K562 (cell line): ENCODE measurements at regions not wholly inside any gene's neighbourhood (a gene's known extent, or its start where the extent isn't known, plus 50 kb on each side); places are given as distances from the start of the nearest gene placed in this dataset.

Experiments
- CREB5 ChIP-seq: fragments of 250-450 bp; sonication (Bioruptor Pico); IDR thresholded peaks from 2 replicates; pipeline ENCODE4 v1.5.0; 2020; ENCODE audit warnings: mild to moderate bottlenecking
- MEF2A ChIP-seq: IDR thresholded peaks from 2 replicates; pipeline ENCODE4 v1.6.1; 2011; ENCODE audit warnings: low read depth, mild to moderate bottlenecking, low read length, moderate library complexity; ENCODE audit not compliant: control insufficient read depth
- MEIS2 ChIP-seq: fragments of 450-650 bp; IDR thresholded peaks from 2 replicates; pipeline ENCODE4 v1.6.1; 2014; ENCODE audit warnings: mild to moderate bottlenecking; ENCODE audit not compliant: partially characterized antibody
- NFATC3 ChIP-seq: fragments of 450-650 bp; IDR thresholded peaks from 2 replicates; pipeline ENCODE4 v1.6.1; 2017; ENCODE audit warnings: mild to moderate bottlenecking
- SAFB ChIP-seq: fragments of 200-400 bp; formaldehyde crosslinking; IDR thresholded peaks from 2 replicates; pipeline ENCODE4 v1.6.1; 2017; ENCODE audit warnings: low read depth, low read length, borderline replicate concordance
- SETDB1 ChIP-seq: IDR thresholded peaks from one replicate; pipeline ENCODE4 v1.6.1; 2012; ENCODE audit warnings: low read length, control low read depth, inconsistent platforms
- SMAD4 ChIP-seq: fragments of 250-450 bp; sonication (Bioruptor Pico); conservative IDR thresholded peaks from 2 replicates; pipeline ENCODE4 v1.8.0; 2021; ENCODE audit warnings: inconsistent platforms, mild to moderate bottlenecking, moderate library complexity
- SOX6 ChIP-seq: fragments of 450-650 bp; IDR thresholded peaks from 2 replicates; pipeline ENCODE4 v1.6.1; 2014; ENCODE audit warnings: mild to moderate bottlenecking
- TCF3 ChIP-seq: sonication (generic); formaldehyde crosslinking; IDR thresholded peaks from 2 replicates; pipeline ENCODE4 v1.4.0; 2020; ENCODE audit warnings: mild to moderate bottlenecking, missing genetic modification reagents
- TFAM ChIP-seq: fragments of 250-450 bp; sonication (Bioruptor Pico); conservative IDR thresholded peaks from 2 replicates; pipeline ENCODE4 v1.5.0; 2021; ENCODE audit warnings: mild to moderate bottlenecking, moderate library complexity
- TOE1 ChIP-seq, 2 experiments: fragments of 450-650 bp in 1 of 2; sonication (generic) in 1 of 2; formaldehyde crosslinking in 1 of 2; IDR thresholded peaks; 2 replicates each; pipeline versions ENCODE4 v1.7.1 to v1.8.0; 2016 to 2022; ENCODE audit warnings: borderline replicate concordance in 2 of 2, mild to moderate bottlenecking in 2 of 2, antibody characterized with exemption in 1 of 2, inconsistent platforms in 1 of 2, low read depth in 1 of 2, missing genetic modification reagents in 1 of 2, moderate library complexity in 1 of 2
- ZBTB12 ChIP-seq: fragments of 250-450 bp; sonication (Bioruptor Pico); IDR thresholded peaks from 2 replicates; pipeline ENCODE4 v1.4.0; 2020
- ZEB2 ChIP-seq: fragments of 450-650 bp; IDR thresholded peaks from 2 replicates; pipeline ENCODE4 v1.6.1; 2016
- ZNF134 ChIP-seq: fragments of 250-450 bp; sonication (Bioruptor Pico); conservative IDR thresholded peaks from 2 replicates; pipeline ENCODE4 v1.4.0; 2020
- TF ChIP-seq, protein P1 (sequence below), 2 experiments: IDR thresholded peaks; 2 replicates each; pipeline ENCODE4 v1.6.1; 2012; ENCODE audit warnings: improper control_type of control experiment in 2 of 2, low read depth in 2 of 2, low read length in 2 of 2, borderline replicate concordance in 1 of 2
- TF ChIP-seq, protein P2 (sequence below): fragments of 450-650 bp; IDR thresholded peaks from 2 replicates; pipeline ENCODE4 v1.7.1; 2018; ENCODE audit warnings: mild to moderate bottlenecking, low read depth; ENCODE audit not compliant: partially characterized antibody
- TF ChIP-seq, protein P3 (sequence below): conservative IDR thresholded peaks from 2 replicates; pipeline ENCODE4 v1.6.1; 2011; ENCODE audit warnings: low read depth, mild to moderate bottlenecking, low read length; ENCODE audit not compliant: control insufficient read depth

DNA sequence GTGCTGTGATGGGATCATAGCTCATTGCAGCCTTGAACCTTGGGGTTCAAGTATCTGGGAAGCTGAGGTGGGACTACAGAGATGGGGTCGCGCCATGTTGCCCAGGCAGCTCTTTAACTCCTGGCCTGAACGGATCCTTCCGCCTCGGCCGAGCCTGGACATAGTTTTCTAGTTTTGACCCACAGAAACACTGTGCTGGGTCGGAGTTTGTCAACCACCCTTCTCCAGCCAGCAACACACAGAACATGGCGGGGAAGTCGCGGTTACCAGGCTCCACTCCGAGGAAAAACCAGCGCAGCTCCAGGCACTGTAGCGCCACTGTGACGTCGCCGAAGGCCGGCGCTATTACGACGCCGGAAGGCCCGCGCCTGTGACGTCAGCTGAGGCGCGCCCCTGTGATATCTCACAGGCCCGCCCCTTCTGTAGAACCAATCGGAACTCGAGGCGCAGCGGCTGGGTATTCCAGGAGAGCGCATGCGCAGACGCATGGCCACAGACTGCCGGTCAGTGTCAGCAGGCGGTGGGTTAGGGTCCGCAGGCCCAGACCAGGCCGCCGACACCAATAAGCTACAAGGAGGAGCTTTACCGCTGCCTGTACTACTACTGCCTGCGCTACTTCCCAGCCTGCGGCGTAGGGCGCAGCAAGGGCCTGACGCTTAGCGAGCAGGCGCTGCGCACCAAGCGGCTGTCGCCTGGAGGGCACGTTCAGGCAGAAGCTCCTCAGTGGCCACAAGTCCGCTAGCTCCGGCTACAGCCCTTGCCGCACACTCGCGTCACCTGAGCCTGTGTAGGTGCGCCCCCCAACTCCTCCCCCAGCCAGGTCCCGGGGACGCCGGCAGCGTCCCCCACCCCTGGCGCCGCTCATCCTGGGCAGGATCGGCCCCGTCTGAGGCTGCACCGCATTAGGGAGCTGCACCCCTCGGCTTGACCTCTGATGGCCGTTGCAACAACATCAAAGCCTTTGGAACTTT, 135.2 kb upstream of the KCTD7 start (continued):
- TF ChIP-seq ZBTB12 (CRISPR knock-in tag) = peak; percentile 99
- peak; percentile 20 for TF ChIP-seq SMAD4 (CRISPR knock-in tag)
- TF ChIP-seq, protein P1, sequence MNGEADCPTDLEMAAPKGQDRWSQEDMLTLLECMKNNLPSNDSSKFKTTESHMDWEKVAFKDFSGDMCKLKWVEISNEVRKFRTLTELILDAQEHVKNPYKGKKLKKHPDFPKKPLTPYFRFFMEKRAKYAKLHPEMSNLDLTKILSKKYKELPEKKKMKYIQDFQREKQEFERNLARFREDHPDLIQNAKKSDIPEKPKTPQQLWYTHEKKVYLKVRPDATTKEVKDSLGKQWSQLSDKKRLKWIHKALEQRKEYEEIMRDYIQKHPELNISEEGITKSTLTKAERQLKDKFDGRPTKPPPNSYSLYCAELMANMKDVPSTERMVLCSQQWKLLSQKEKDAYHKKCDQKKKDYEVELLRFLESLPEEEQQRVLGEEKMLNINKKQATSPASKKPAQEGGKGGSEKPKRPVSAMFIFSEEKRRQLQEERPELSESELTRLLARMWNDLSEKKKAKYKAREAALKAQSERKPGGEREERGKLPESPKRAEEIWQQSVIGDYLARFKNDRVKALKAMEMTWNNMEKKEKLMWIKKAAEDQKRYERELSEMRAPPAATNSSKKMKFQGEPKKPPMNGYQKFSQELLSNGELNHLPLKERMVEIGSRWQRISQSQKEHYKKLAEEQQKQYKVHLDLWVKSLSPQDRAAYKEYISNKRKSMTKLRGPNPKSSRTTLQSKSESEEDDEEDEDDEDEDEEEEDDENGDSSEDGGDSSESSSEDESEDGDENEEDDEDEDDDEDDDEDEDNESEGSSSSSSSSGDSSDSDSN (IDR thresholded peaks at IDR 0.05; ENCODE audit: borderline replicate concordance in 1 of 2, low read depth in 2 of 2, low read length in 2 of 2) = no peak
- no peak for TF ChIP-seq TCF3 (CRISPR knock-in tag)
- TF ChIP-seq, protein P2, sequence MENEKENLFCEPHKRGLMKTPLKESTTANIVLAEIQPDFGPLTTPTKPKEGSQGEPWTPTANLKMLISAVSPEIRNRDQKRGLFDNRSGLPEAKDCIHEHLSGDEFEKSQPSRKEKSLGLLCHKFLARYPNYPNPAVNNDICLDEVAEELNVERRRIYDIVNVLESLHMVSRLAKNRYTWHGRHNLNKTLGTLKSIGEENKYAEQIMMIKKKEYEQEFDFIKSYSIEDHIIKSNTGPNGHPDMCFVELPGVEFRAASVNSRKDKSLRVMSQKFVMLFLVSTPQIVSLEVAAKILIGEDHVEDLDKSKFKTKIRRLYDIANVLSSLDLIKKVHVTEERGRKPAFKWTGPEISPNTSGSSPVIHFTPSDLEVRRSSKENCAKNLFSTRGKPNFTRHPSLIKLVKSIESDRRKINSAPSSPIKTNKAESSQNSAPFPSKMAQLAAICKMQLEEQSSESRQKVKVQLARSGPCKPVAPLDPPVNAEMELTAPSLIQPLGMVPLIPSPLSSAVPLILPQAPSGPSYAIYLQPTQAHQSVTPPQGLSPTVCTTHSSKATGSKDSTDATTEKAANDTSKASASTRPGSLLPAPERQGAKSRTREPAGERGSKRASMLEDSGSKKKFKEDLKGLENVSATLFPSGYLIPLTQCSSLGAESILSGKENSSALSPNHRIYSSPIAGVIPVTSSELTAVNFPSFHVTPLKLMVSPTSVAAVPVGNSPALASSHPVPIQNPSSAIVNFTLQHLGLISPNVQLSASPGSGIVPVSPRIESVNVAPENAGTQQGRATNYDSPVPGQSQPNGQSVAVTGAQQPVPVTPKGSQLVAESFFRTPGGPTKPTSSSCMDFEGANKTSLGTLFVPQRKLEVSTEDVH = peak; percentile 91
- peak; percentile 43; the same call in 1 of the 2 replicates for TF ChIP-seq SOX6
- TF ChIP-seq NFATC3 = no peak
- no peak for TF ChIP-seq TFAM (CRISPR knock-in tag)
- no peak for TF ChIP-seq SAFB
- peak; percentile 82 for TF ChIP-seq MEIS2
- TF ChIP-seq ZEB2 = no peak
- no peak for TF ChIP-seq SETDB1
- TF ChIP-seq, protein P3, sequence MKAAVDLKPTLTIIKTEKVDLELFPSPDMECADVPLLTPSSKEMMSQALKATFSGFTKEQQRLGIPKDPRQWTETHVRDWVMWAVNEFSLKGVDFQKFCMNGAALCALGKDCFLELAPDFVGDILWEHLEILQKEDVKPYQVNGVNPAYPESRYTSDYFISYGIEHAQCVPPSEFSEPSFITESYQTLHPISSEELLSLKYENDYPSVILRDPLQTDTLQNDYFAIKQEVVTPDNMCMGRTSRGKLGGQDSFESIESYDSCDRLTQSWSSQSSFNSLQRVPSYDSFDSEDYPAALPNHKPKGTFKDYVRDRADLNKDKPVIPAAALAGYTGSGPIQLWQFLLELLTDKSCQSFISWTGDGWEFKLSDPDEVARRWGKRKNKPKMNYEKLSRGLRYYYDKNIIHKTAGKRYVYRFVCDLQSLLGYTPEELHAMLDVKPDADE = 0 out of 2 replicates have a peak, but pooled peaks have one; percentile 14
- peak; percentile 31; the same call in 1 of the 2 replicates for TF ChIP-seq ZNF134 (CRISPR knock-in tag)
- TF ChIP-seq CREB5 (CRISPR knock-in tag) = no peak
- TF ChIP-seq TOE1 (IDR thresholded peaks at IDR 0.05; ENCODE audit: borderline replicate concordance) = no peak
- TF ChIP-seq TOE1 (CRISPR knock-in tag; IDR thresholded peaks at IDR 0.05; ENCODE audit: borderline replicate concordance, low read depth) = 0 out of 2 replicates have a peak, but pooled peaks have one; percentile 28
- TF ChIP-seq MEF2A = no peak
